Body of pancreas (tissue), 4 donors: ENCODE measurements at regions not wholly inside any gene's neighbourhood (a gene's known extent, or its start where the extent isn't known, plus 50 kb on each side); places are given as distances from the start of the nearest gene placed in this dataset.
A peak's percentile ranks its signal among the peaks of the same experiment; 100 is the strongest.

Source experiments
- ATAC-seq: fragments of 150-250 bp; one replicate; pipeline ENCODE4 v1.9.1; 2016
- DNase-seq, 4 donors: peaks; one replicate each; pipeline ENCODE4 v3.0.0-alpha.2; 2019
- H3K27ac ChIP-seq, 4 donors: fragments of 200-600 bp; sonication (generic); 1 replicate in 3 of 4; 2 replicates in 1 of 4; pipeline versions ENCODE4 v1.5.1 to v1.6.1; 2016 to 2019; ENCODE audit warnings: mild to moderate bottlenecking in 1 of 4, mixed read lengths in 1 of 4, moderate library complexity in 1 of 4
- H3K27me3 ChIP-seq, 2 donors: fragments of 200-600 bp; sonication (generic); one replicate each; pipeline ENCODE4 v1.6.0; 2016; ENCODE audit warnings: mild to moderate bottlenecking in 1 of 2
- H3K36me3 ChIP-seq, 2 donors: fragments of 200-600 bp; sonication (generic); replicated peaks in 1 of 2; 2 replicates each; pipeline ENCODE4 v1.5.1; 2016; ENCODE audit warnings: low read depth in 2 of 2; ENCODE audit not compliant: insufficient read depth in 1 of 2
- H3K4me1 ChIP-seq: fragments of 200-600 bp; sonication (generic); one replicate; pipeline ENCODE4 v1.6.0; 2016
- H3K4me3 ChIP-seq, 2 donors: fragments of 200-600 bp; sonication (generic); 1 replicate in 1 of 2; 2 replicates in 1 of 2; pipeline ENCODE4 v1.5.1; 2016 to 2019
- H3K9me3 ChIP-seq, 3 donors: fragments of 200-600 bp; sonication (generic); 1 replicate in 2 of 3; 2 replicates in 1 of 3; pipeline ENCODE4 v1.5.1; 2016
- CTCF ChIP-seq, 7 experiments: fragments of 450-650 bp in 4 of 7; fragments of 200-600 bp in 3 of 7; sonication (generic) in 3 of 7; IDR thresholded peaks; one replicate each; pipeline ENCODE4 v1.5.1; 2016 to 2019; ENCODE audit warnings: antibody characterized with exemption in 7 of 7
- POLR2A ChIP-seq, 3 donors: fragments of 450-650 bp; IDR thresholded peaks; one replicate each; pipeline ENCODE4 v1.6.1; 2016; ENCODE audit warnings: antibody characterized with exemption in 3 of 3, mild to moderate bottlenecking in 2 of 3
- WGBS, 2 donors: methylation state at CpG; one replicate each; pipeline ENCODE4 v1.1.5; 2017; 5-methylcytosine and 5-hydroxymethylcytosine counted together
- intact Hi-C: fragments of 100-400 bp; cut with DNase I; formaldehyde crosslinking; loops from one replicate; pipeline ENCODE4 v1.15.1; 2023

GRCh38 chr14:51180577-51180976, 59.5 kb upstream of the TMX1 start:
- intact Hi-C loops = no loop called here
- Histone ChIP-seq H3K4me1 (no peaks in the 10 kb centered on the region), H3K4me3 (no peak overlapping the region), H3K36me3 (no peaks in the 10 kb centered on the region), H3K27me3 (no peaks in the 10 kb centered on the region), H3K27ac (no peak overlapping the region), H3K9me3 (no peaks in the 10 kb centered on the region)
- DNase-seq (no peak), ATAC-seq (no peak)
- TF ChIP-seq POLR2A (IDR thresholded peaks at IDR 0.05) (no peak), CTCF (IDR thresholded peaks at IDR 0.05) (no peak)
- WGBS, 2 donors = 48 to 56% methylated on average over 9 of the region's 9 CpGs

GRCh38 chr14:51182131-51182565, 57.9 kb upstream of the TMX1 start:
- H3K9me3 ChIP-seq = no peaks in the 10 kb centered on the region
- ATAC-seq (no peak), DNase-seq (no peak)
- no peaks in the 10 kb centered on the region for H3K36me3 ChIP-seq
- intact Hi-C loops = no loop called here
- no peak overlapping the region for H3K4me3 ChIP-seq
- no peaks in the 10 kb centered on the region for H3K4me1 ChIP-seq
- TF ChIP-seq CTCF (IDR thresholded peaks at IDR 0.05) (no peak), POLR2A (IDR thresholded peaks at IDR 0.05) (no peak)
- no peak overlapping the region for H3K27ac ChIP-seq
- H3K27me3 ChIP-seq = no peaks in the 10 kb centered on the region
- WGBS, 2 donors = 48 to 55% methylated on average over 3 of the region's 3 CpGs

DNA sequence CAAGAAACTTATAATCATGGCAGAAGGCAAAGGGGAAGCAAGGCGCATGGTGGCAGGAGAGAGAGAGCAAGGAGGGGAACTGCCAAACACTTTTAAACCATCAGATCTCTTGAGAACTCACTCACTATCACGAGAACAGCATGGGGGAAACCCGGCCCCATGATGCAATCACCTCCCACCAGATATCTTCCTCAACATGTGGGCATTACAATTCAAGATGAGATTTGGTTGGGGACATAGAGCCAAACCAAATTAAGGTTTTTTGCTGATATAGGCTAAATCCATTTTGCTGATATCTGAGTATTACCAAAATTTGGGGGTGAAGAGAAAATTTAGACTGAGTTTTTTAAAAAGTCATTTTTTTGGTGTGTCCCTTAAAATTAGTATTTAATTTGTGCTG, 54.9 kb upstream of the TMX1 start:
- no peaks in the 10 kb centered on the region for H3K36me3 ChIP-seq
- H3K27ac ChIP-seq = no peak overlapping the region
- 62 to 75% methylated on average over 3 of the region's 3 CpGs for WGBS, 2 donors
- H3K4me3 ChIP-seq = no peak overlapping the region
- H3K9me3 ChIP-seq = no peaks in the 10 kb centered on the region
- TF ChIP-seq POLR2A (IDR thresholded peaks at IDR 0.05) (no peak), CTCF (IDR thresholded peaks at IDR 0.05) (no peak)
- intact Hi-C loops = no loop called here
- no peaks in the 10 kb centered on the region for H3K4me1 ChIP-seq
- DNase-seq (no peak), ATAC-seq (no peak)
- no peaks in the 10 kb centered on the region for H3K27me3 ChIP-seq

- H3K4me1 ChIP-seq = no peaks in the 10 kb centered on the region
- no peaks in the 10 kb centered on the region for H3K9me3 ChIP-seq
- DNase-seq (no peak), ATAC-seq (no peak)
- WGBS, 2 donors = 43 to 64% methylated on average over 1 of the region's 1 CpG
- TF ChIP-seq POLR2A (IDR thresholded peaks at IDR 0.05) = no peak
- TF ChIP-seq CTCF (IDR thresholded peaks at IDR 0.05) = no peak
- intact Hi-C loops = no loop called here
- H3K27me3 ChIP-seq = no peaks in the 10 kb centered on the region
- H3K27ac ChIP-seq = no peak overlapping the region
- H3K4me3 ChIP-seq = no peak overlapping the region
- H3K36me3 ChIP-seq = no peaks in the 10 kb centered on the region
Measured at GRCh38 chr14:51185754-51186153, 54.3 kb upstream of the TMX1 start.

- Histone ChIP-seq H3K9me3 (no peaks in the 10 kb centered on the region), H3K36me3 (no peaks in the 10 kb centered on the region), H3K4me1 (no peaks in the 10 kb centered on the region), H3K4me3 (no peak overlapping the region), H3K27me3 (no peaks in the 10 kb centered on the region), H3K27ac (no peak overlapping the region)
- DNase-seq (peak in 1 of 4 donors; percentile 25), ATAC-seq (peak; percentile 35)
- WGBS, 2 donors = 76 to 80% methylated on average over 6 of the region's 6 CpGs
- intact Hi-C loops = no loop called here
- TF ChIP-seq CTCF (IDR thresholded peaks at IDR 0.05) = no peak
- TF ChIP-seq POLR2A (IDR thresholded peaks at IDR 0.05) = no peak
Measured at GRCh38 chr14:51188566-51189185, 51.4 kb upstream of the TMX1 start.
